H9 (cell line): ENCODE measurements at regions not wholly inside any gene's neighbourhood (a gene's known extent, or its start where the extent isn't known, plus 50 kb on each side); places are given as distances from the start of the nearest gene placed in this dataset.
A peak's percentile ranks its signal among the peaks of the same experiment; 100 is the strongest.

Source experiments
- DNase-seq: peaks from one replicate; pipeline ENCODE4 v3.0.0-alpha.2; 2017
- H2AFZ ChIP-seq: one replicate; pipeline ENCODE4 v1.6.1; 2013; ENCODE audit warnings: mild to moderate bottlenecking, low read length, control low read depth, moderate library complexity
- H2AK5ac ChIP-seq: 2 replicates; pipeline ENCODE4 v1.6.1; 2013; ENCODE audit warnings: low read length, control low read depth, mixed read lengths; ENCODE audit not compliant: insufficient read length
- H2BK120ac ChIP-seq: one replicate; pipeline ENCODE4 v1.6.1; 2013; ENCODE audit warnings: low read depth, mild to moderate bottlenecking, low read length, control low read depth, inconsistent platforms; ENCODE audit not compliant: poor library complexity, severe bottlenecking
- H2BK12ac ChIP-seq: 2 replicates; pipeline ENCODE4 v1.6.1; 2013; ENCODE audit warnings: low read length, control low read depth, mixed read lengths, low read depth; ENCODE audit not compliant: insufficient read length
- H2BK15ac ChIP-seq: 2 replicates; pipeline ENCODE4 v1.6.1; 2013; ENCODE audit warnings: low read depth, low read length, control low read depth
- H2BK20ac ChIP-seq: one replicate; pipeline ENCODE4 v1.6.1; 2013; ENCODE audit warnings: low read depth, mild to moderate bottlenecking, low read length, control low read depth, inconsistent platforms; ENCODE audit not compliant: poor library complexity, severe bottlenecking
- H2BK5ac ChIP-seq: 2 replicates; pipeline ENCODE4 v1.6.1; 2013; ENCODE audit warnings: low read length, control low read depth, mixed read lengths; ENCODE audit not compliant: insufficient read length
- H3K14ac ChIP-seq: 2 replicates; pipeline ENCODE4 v1.6.1; 2013; ENCODE audit warnings: low read length, control low read depth; ENCODE audit not compliant: insufficient read depth
- H3K18ac ChIP-seq: 2 replicates; pipeline ENCODE4 v1.6.1; 2013; ENCODE audit warnings: low read depth, mild to moderate bottlenecking, mixed read lengths, low read length, control low read depth; ENCODE audit not compliant: insufficient read length
- H3K23ac ChIP-seq: 2 replicates; pipeline ENCODE4 v1.6.1; 2013; ENCODE audit warnings: low read length, control low read depth, mixed read lengths, low read depth; ENCODE audit not compliant: insufficient read length
- H3K23me2 ChIP-seq: 2 replicates; pipeline ENCODE4 v1.6.1; 2013; ENCODE audit warnings: low read depth, mild to moderate bottlenecking, mixed read lengths, low read length, control low read depth; ENCODE audit not compliant: insufficient read length, poor library complexity, severe bottlenecking
- H3K27ac ChIP-seq: 2 replicates; pipeline ENCODE4 v1.5.1; 2013; ENCODE audit warnings: low read length, control low read depth, mixed read lengths, low read depth; ENCODE audit not compliant: insufficient read length
- H3K27me3 ChIP-seq: 2 replicates; pipeline ENCODE4 v1.6.1; 2013; ENCODE audit warnings: low read length, control low read depth, inconsistent platforms; ENCODE audit not compliant: insufficient read depth
- H3K4ac ChIP-seq: 2 replicates; pipeline ENCODE4 v1.6.1; 2013; ENCODE audit warnings: low read depth, mild to moderate bottlenecking, control low read depth, inconsistent platforms, low read length, moderate library complexity
- H3K4me1 ChIP-seq: 2 replicates; pipeline ENCODE4 v1.6.1; 2013; ENCODE audit warnings: low read length, control low read depth, inconsistent platforms; ENCODE audit not compliant: insufficient read depth
- H3K4me2 ChIP-seq: 2 replicates; pipeline ENCODE4 v1.6.1; 2013; ENCODE audit warnings: low read length, control low read depth, mixed read lengths; ENCODE audit not compliant: insufficient read length, insufficient read depth
- H3K56ac ChIP-seq: 2 replicates; pipeline ENCODE4 v1.6.1; 2013; ENCODE audit warnings: low read depth, mild to moderate bottlenecking, mixed read lengths, low read length, control low read depth; ENCODE audit not compliant: insufficient read length
- H3K79me1 ChIP-seq: 2 replicates; pipeline ENCODE4 v1.6.1; 2013; ENCODE audit warnings: low read depth, mild to moderate bottlenecking, moderate library complexity, low read length, control low read depth, inconsistent platforms; ENCODE audit not compliant: insufficient read depth, poor library complexity, severe bottlenecking
- H3K79me2 ChIP-seq: 2 replicates; pipeline ENCODE4 v1.6.1; 2013; ENCODE audit warnings: low read length, control low read depth, inconsistent platforms; ENCODE audit not compliant: insufficient read depth
- H3K9ac ChIP-seq: 2 replicates; pipeline ENCODE4 v1.6.1; 2013; ENCODE audit warnings: low read length, control low read depth, mixed read lengths; ENCODE audit not compliant: insufficient read length; ENCODE audit errors: extremely low read depth
- H3K9me3 ChIP-seq: one replicate; pipeline ENCODE4 v1.6.1; 2013; ENCODE audit warnings: low read depth, low read length, inconsistent platforms; ENCODE audit not compliant: control insufficient read depth
- H3T11ph ChIP-seq: one replicate; pipeline ENCODE4 v1.6.1; 2013; ENCODE audit warnings: mild to moderate bottlenecking, low read length, control low read depth, inconsistent platforms
- H4K20me1 ChIP-seq: one replicate; pipeline ENCODE4 v1.6.1; 2013; ENCODE audit not compliant: control insufficient read depth, insufficient read length, insufficient read depth
- H4K5ac ChIP-seq: 2 replicates; pipeline ENCODE4 v1.6.1; 2013; ENCODE audit warnings: low read depth, mild to moderate bottlenecking, mixed read lengths, low read length, control low read depth; ENCODE audit not compliant: insufficient read length
- H4K8ac ChIP-seq: replicated peaks from 2 replicates; pipeline ENCODE4 v1.6.1; 2013; ENCODE audit warnings: low read length, control low read depth, mixed read lengths, low read depth; ENCODE audit not compliant: insufficient read length
- H4K91ac ChIP-seq: 2 replicates; pipeline ENCODE4 v1.6.1; 2013; ENCODE audit warnings: low read depth, mild to moderate bottlenecking, moderate library complexity, mixed read lengths, low read length, control low read depth; ENCODE audit not compliant: insufficient read length
- H3K27ac Mint-ChIP-seq, 3 experiments: 2 replicates in 2 of 3; 3 replicates in 1 of 3; pipeline ENCODE4 v1.8.0; 2020 to 2021; ENCODE audit warnings: mixed read lengths in 3 of 3, mild to moderate bottlenecking in 1 of 3, moderate library complexity in 1 of 3
- H3K27me3 Mint-ChIP-seq: 2 replicates; pipeline ENCODE4 v1.8.0; 2021; ENCODE audit warnings: low read depth, mild to moderate bottlenecking, moderate library complexity, mixed read lengths
- H3K36me3 Mint-ChIP-seq, 3 experiments: 2 replicates in 2 of 3; 3 replicates in 1 of 3; pipeline ENCODE4 v1.8.0; 2020 to 2021; ENCODE audit warnings: low read depth in 3 of 3, mixed read lengths in 3 of 3; ENCODE audit not compliant: insufficient read depth in 1 of 3
- H3K4me1 Mint-ChIP-seq, 2 experiments: 2 replicates each; pipeline ENCODE4 v1.8.0; 2020; ENCODE audit warnings: mixed read lengths in 2 of 2
- H3K4me3 Mint-ChIP-seq, 2 experiments: 2 replicates in 1 of 2; 3 replicates in 1 of 2; pipeline ENCODE4 v1.8.0; 2020 to 2021; ENCODE audit warnings: mild to moderate bottlenecking in 2 of 2, mixed read lengths in 2 of 2, moderate library complexity in 1 of 2
- H3K9me3 Mint-ChIP-seq, 2 experiments: 2 replicates in 1 of 2; 3 replicates in 1 of 2; pipeline ENCODE4 v1.8.0; 2020; ENCODE audit warnings: mild to moderate bottlenecking in 2 of 2, mixed read lengths in 2 of 2, moderate library complexity in 1 of 2
- CTCF ChIP-seq: fragments of 200-600 bp; sonication (generic); conservative IDR thresholded peaks from 3 replicates; pipeline ENCODE4 v1.8.0; 2021; ENCODE audit warnings: antibody characterized with exemption, mild to moderate bottlenecking
- WGBS: extraction: QIAGEN DNeasy Blood & Tissue Kit; methylation state at CpG from one replicate; pipeline ENCODE4 v1.1.7; 2013; ENCODE audit warnings: missing lambda C conversion rate, low lambda C conversion rate, mixed read lengths; ENCODE audit not compliant: insufficient read length; ENCODE audit errors: extremely low coverage; 5-methylcytosine and 5-hydroxymethylcytosine counted together

- H2BK20ac ChIP-seq: no peak overlapping the region
- peak overlapping the region; percentile 4 for H3K4me2 ChIP-seq
- no peaks in the 10 kb centered on the region for H4K20me1 ChIP-seq
- no peak overlapping the region for H3K14ac ChIP-seq
- H4K91ac ChIP-seq: no peak overlapping the region
- H2BK12ac ChIP-seq: no peak overlapping the region
- peaks cover 0 to 4% of the 10 kb centered on the region in 2 experiments; a peak in 1 of 5 replicates for H3K9me3 Mint-ChIP-seq
- peak overlapping the region; percentile 48 for H2BK120ac ChIP-seq
- no peak for DNase-seq
- H3T11ph ChIP-seq: no peak overlapping the region
- no peaks in the 10 kb centered on the region for H3K9me3 ChIP-seq
- H3K27me3 ChIP-seq: no peaks in the 10 kb centered on the region
- H3K27ac Mint-ChIP-seq: peak overlapping the region; percentile 65 to 99 (median 98)
- H3K36me3 Mint-ChIP-seq: peaks cover 3 to 9% (median 7%) of the 10 kb centered on the region in 3 experiments; a peak in 3 of 7 replicates
- H3K4me1 Mint-ChIP-seq: peaks cover 46 to 53% of the 10 kb centered on the region in 2 experiments
- peak overlapping the region in 1 of 2 experiments; percentile 6; a peak in 1 of 5 replicates for H3K4me3 Mint-ChIP-seq
- H3K56ac ChIP-seq: no peak overlapping the region
- H3K9ac ChIP-seq: no peak overlapping the region
- no peak overlapping the region for H3K4ac ChIP-seq
- no CpG with 5 or more reads among the region's 6 CpGs for WGBS
- peak overlapping the region; percentile 54 for H3K27ac ChIP-seq
- no peak overlapping the region for H2BK15ac ChIP-seq
- no peak overlapping the region for H3K18ac ChIP-seq
- no peak for TF ChIP-seq CTCF
- H3K23ac ChIP-seq: no peak overlapping the region
- H4K5ac ChIP-seq: no peak overlapping the region
- H3K27me3 Mint-ChIP-seq: no peaks in the 10 kb centered on the region
- H3K79me1 ChIP-seq: no peaks in the 10 kb centered on the region
- H4K8ac ChIP-seq: no peak overlapping the region
- H2BK5ac ChIP-seq: no peak overlapping the region
- H3K79me2 ChIP-seq: no peaks in the 10 kb centered on the region
- no peak overlapping the region for H2AK5ac ChIP-seq
- no peaks in the 10 kb centered on the region for H3K23me2 ChIP-seq
- H2AFZ ChIP-seq: no peak overlapping the region
- H3K4me1 ChIP-seq: peaks cover 16% of the 10 kb centered on the region; the same call in 1 of the 2 replicates
Observed at GRCh38 chr2:228507231-228507824, 325.8 kb upstream of the SPHKAP start.
